GM21423 (cell line): ENCODE measurements at regions not wholly inside any gene's neighbourhood (a gene's known extent, or its start where the extent isn't known, plus 50 kb on each side); places are given as distances from the start of the nearest gene placed in this dataset.

Source experiments
- ATAC-seq: cut with Tn5 transposase; IDR thresholded peaks from one replicate; pipeline ENCODE4 v1.9.1; 2021; ENCODE audit warnings: mild to moderate bottlenecking, moderate library complexity; ENCODE audit not compliant: unreplicated experiment

- no peak for ATAC-seq
These were observed 197.9 kb upstream of the KLF6 start for GRCh38 chr10:3982746-3983442.

DNA sequence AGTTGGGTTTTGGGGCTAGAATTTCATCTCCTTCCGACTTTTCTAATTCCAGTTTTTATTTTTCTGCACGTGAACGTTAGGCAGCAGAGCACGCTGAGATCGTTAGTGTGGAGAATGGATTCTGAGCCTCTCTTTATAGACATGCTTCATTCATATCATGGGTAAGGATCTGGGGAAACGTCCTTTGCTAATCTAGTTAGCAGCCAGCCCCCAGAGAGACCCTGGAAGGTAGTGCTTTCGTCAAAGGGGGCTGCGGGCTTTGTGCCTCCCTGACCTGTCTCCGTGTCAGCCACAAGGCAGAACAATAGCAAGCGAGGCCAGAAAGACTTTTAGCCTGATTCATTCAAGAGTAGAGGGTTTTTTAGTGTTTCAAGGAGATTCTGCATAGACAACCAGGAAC is 196.3 kb upstream of the KLF6 start:
- no peak for ATAC-seq

DNA sequence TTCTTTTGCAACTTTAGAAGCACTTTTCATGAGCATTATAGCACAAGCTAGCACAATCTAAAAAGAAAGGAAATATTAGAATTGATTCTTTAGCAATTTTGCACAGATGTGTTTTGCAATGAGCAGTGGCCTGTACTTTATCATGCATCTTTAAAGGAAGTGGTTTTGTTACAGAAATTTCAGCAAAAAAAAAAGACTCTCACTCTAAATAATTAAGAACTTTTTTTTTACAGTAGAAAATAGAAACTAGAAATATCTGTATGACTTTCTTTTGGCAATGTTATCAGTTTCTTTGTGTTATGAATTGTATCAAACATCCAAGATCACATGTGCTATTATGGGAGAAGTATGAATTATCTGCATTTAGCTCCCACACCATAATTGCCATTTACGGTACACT is 195.7 kb upstream of the KLF6 start:
- ATAC-seq: no peak

DNA sequence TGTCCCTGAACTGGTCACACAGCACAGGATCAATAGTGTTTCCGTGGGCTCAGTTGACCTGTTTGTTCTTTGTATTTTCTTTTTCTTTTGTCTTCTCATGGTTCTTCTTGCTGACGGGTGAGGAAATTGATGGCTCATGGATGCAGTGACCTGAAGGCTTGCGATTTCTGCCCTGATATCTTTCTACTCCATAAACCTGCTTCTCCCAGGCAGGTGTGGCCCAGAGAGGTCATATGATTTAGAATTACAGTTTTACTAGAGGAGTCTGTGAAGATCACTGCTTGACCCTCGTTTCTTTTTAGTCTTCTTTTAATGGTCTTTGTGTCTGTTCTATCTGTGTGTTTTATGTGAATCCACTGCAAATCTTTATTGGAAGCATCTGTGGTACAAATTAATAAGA is 195.1 kb upstream of the KLF6 start:
- no peak for ATAC-seq

DNA sequence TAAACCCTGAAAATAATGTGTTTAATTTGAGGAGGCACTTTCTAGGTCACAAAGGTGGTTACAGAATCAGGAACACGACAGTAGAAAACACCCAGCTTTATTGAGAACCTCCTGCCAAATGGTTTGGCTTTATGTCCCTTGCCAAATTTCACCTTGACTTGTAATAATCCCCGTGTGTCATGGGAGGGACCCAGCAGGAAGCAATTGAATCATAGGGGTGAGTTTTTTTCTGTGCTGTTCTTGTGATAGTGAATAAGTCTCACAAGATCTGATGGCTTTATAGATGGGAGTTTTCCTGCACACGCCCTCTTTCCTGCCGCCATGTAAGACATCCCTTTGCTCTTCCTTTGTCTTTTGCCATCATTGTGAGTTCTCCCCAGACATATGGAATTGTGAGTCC is 193.8 kb upstream of the KLF6 start:
- no peak for ATAC-seq

DNA sequence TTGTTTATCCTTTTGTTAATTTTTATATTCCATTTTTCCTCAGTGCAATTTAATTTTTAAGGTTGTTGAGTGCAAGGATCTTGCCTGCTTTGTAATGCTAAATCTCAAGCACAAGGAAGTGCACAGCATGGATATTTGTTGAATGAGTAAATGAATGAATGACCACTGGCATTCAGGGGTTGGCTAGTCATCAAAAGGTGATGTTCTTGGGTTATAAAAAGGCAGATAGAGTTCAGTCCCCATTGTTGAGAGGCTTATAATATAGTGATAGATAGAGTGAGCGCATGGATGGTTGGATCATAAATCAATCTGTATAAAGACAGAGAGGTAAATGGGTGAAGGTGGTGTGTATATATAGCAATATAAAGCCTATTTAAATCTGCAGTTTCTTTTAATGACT is 193.2 kb upstream of the KLF6 start:
- no peak for ATAC-seq

DNA sequence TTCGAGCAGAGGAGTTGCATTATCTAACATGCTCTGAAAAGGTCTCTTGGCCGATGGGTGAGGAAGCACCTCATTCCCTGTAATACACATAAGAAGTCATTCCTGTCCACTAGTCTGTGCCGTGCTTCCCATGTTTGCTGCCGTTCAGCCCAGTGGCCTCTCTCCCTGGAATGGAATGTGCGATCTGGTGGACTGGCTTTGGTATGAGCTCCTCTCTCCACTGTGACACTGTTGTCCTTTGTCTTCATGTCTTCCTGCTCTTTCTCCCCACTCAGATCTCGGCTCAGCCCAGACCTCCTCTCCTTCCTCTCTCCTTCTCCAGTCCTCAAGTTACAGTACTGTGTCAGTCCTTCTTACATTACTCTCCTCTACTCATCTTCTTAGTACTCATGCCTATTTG is 192.8 kb upstream of the KLF6 start:
- ATAC-seq: no peak

- ATAC-seq: peak; percentile 52
These were observed 191.7 kb upstream of the KLF6 start for GRCh38 chr10:3976718-3977117.

DNA sequence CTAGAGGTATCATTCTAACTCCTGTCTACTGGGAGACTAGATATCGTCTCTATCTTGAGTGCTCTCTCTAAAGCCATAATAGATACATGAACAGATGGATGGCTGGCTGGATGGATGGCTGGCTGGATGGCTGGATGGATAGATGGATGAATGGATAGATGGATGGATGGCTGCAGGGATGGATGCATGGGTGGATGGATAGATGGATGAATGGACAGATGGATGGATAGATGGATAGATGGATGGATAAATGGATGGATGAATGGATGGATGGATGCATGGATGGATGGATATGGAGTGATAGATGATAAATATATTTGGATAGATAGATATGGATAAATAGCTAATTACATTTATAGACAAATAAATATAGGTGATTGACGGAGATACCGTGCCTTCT is 191.2 kb upstream of the KLF6 start:
- ATAC-seq: no peak

DNA sequence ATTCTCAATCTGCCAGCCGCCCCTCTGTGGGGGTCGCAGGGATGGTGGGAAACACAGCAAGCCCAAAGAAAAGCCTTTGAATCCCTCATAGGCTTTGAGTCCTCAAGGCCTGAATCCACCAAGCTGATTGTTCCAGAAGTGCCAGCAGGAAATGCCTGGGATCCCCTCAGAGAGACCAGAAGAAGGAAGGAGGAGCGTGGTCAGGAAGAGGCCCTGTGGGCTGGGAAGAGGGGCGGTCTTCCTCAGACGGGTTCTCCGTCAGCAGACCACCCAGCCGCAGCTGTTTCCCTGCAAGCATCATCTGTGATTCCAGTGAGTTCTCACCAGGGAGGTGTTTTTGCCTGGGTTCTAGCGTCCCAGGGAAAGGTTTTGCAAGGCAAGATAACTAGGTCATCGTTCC is 190.0 kb upstream of the KLF6 start:
- no peak for ATAC-seq

GRCh38 chr10:3972460-3973301 is 187.7 kb upstream of the KLF6 start:
- no peak for ATAC-seq

DNA sequence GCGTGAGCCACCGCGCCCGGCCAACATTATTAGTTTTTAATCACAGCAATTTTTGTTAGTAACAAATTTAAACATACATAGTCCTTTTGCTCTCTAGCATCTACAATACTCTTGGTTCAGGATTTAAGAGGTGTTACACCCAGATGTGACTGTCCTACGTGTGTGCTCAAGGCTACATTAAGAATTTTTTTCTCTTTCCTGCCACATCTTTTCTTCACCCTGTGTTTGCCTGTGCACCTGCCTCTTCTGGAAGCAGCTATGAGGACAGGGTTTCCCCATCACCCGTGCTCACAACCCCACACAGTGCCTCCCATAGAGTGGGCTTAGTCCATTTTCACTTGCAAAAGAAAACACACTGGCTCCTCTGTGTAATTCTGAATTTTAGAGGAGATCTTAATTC is 186.7 kb upstream of the KLF6 start:
- no peak for ATAC-seq

DNA sequence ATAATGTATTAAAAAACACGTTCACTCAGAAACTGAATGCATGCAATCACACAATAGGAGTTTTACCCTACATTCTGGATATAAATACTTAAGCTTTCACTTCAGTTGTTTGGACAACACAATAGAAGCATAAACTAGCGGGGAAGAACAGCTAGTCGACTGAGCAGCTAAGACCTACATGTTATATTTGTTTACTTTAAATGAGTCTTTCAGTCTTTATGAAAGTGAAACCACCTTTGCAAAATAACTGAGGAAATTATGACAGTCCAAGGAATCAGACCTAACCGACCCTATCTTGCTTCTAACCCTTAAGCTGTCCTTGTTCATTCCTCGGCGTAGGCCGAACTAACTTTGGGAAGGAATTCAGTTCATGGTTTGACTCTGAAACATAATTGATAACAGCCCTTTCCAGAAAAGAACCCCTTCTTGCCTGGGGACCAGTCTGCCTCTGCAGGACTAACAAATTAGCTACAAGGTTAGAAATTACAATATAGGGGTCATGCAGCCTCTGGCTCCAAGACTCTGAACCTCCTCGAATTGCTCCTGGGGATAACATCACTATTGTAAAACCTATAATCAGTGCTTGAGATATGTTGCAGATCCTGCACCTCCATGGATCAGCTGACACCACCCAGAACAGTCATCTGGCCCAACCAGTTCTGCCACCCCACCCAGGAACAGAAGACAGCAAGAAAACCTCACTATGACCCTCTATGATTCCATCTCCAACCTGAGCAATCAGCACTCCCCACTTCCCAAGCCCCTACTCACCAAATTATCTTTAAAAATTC is 185.1 kb upstream of the KLF6 start:
- ATAC-seq: no peak

GRCh38 chr10:3968727-3969126 is 183.7 kb upstream of the KLF6 start:
- ATAC-seq: no peak

DNA sequence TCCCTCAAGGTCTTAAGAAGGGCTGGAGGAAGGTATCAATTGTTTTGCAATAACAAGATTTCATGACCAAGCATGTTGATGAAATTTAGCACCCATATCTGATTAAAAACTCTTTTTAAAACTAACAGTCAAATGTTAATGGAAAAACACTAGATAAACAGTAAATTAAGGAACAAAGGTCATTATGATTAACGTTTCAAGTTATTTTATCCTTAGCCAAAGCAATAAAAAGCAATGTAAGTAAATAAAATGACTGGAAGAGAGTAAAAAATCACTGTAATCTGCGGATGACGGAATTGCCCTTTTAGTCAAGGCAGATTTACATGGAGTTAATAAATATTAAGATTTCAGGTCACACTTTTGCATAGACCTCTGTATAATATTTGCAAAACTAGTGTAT is 179.5 kb upstream of the KLF6 start:
- ATAC-seq: no peak

- no peak for ATAC-seq
These were observed 178.2 kb upstream of the KLF6 start for GRCh38 chr10:3963191-3963673.

DNA sequence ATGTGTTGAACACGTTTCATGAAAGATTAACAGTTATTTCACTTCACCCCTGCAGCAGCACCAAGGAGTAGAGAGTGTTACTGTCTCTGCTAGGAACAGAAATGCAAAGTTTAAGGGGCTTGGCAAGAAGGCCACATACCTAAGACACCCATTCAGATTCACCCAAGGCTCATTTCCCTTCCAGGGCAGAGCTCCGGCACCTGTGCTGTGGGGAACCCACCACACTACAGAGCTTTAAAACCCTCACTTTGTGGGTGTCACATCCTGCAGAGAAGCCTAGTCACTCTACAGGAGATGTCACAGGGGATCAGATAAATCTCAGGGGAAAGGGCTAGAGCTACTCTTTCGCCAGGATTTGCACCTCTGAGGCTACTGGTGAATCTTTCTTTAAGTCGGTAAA is 176.1 kb upstream of the KLF6 start:
- peak; percentile 92 for ATAC-seq

DNA sequence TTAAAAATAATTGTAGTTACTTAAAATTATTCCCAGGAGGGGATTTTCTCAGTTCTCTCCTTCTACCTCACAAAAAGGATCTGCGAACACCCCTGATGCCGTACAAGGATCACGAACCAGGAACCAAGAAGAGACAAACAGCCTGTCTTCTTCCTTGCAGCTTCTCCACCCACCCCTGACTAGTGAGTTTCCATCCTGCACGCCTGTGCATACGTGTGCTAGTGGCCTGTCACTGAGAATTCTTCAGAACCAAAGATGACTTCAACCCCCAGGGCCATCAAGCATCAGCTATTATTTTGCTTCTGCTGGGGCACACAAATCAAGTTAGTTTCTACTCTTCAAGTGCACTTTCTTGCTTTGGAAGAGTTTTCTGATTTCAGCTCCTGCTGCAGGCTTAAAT is 175.5 kb upstream of the KLF6 start:
- ATAC-seq: no peak

- ATAC-seq: no peak
These were observed 174.6 kb upstream of the KLF6 start for GRCh38 chr10:3959370-3960325.

GRCh38 chr10:3958472-3958996 is 173.5 kb upstream of the KLF6 start:
- ATAC-seq: no peak
